ENCODE measurements at regions not wholly inside any gene's neighbourhood (a gene's known extent, or its start where the extent isn't known, plus 50 kb on each side); places are given as distances from the start of the nearest gene placed in this dataset.

DNA sequence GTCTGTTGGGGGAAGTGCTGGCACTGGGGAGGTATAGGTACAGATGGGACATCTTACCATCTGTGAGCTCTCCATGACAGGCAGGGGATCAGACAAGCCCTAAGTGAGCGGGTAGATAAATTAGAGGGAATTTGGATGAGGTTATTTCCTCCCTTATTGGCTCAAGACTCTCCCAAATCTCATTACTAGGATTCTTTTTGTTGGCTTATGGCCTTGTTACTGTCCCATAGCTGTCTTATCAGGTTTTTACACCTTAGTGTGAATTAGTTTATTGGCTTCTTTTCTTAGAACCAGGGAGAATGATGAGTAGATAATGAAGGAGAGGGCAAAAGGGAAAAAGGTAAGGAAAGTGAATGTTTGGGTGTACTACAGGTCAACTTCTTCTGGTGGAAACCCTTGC is 191.1 kb upstream of the PRICKLE1 start:
- Mint-ChIP-seq H3K4me1 (peaks cover 8% of the 10 kb centered on the region), H3K27me3 (ENCODE audit: insufficient read depth, low read depth) (peaks cover 2% of the 10 kb centered on the region), H3K4me3 (no peak overlapping the region), H3K27ac (no peak overlapping the region), H3K9me3 (no peaks in the 10 kb centered on the region), H3K36me3 (no peaks in the 10 kb centered on the region)
- H3K79me2 ChIP-seq (ENCODE audit: low read depth) = no peaks in the 10 kb centered on the region
- TF ChIP-seq EZH2 (IDR thresholded peaks at IDR 0.05) (no peak), EZH2phosphoT487 (IDR thresholded peaks at IDR 0.05) (no peak), CTCF (IDR thresholded peaks at IDR 0.05) (no peak)
- H3K27ac ChIP-seq = no peak overlapping the region
- H3K9me3 ChIP-seq (ENCODE audit: low read depth) = no peaks in the 10 kb centered on the region
- H3K36me3 ChIP-seq = no peaks in the 10 kb centered on the region
- no peak overlapping the region for H3K4me3 ChIP-seq
- no peak overlapping the region for H2AFZ ChIP-seq (replicated peaks)
- no peak overlapping the region for H3K4me2 ChIP-seq
- no peaks in the 10 kb centered on the region for H3K27me3 ChIP-seq
- H3K4me1 ChIP-seq = no peaks in the 10 kb centered on the region
- no peak for DNase-seq (ENCODE audit: low spot score)
- no peak overlapping the region for H3K9ac ChIP-seq
- H4K20me1 ChIP-seq (ENCODE audit: low read depth) = no peaks in the 10 kb centered on the region
- H3F3A ChIP-seq (ENCODE audit: low read depth) = no peaks in the 10 kb centered on the region

- Histone ChIP-seq H3K4me1 (no peaks in the 10 kb centered on the region), H3F3A (ENCODE audit: low read depth) (no peaks in the 10 kb centered on the region), H3K27me3 (no peaks in the 10 kb centered on the region), H3K9ac (no peak overlapping the region), H3K36me3 (no peaks in the 10 kb centered on the region), H2AFZ (replicated peaks) (no peak overlapping the region), H3K9me3 (ENCODE audit: low read depth) (no peaks in the 10 kb centered on the region), H3K27ac (no peak overlapping the region), H4K20me1 (ENCODE audit: low read depth) (no peaks in the 10 kb centered on the region), H3K79me2 (ENCODE audit: low read depth) (no peaks in the 10 kb centered on the region), H3K4me2 (no peak overlapping the region), H3K4me3 (no peak overlapping the region)
- Mint-ChIP-seq H3K9me3 (no peaks in the 10 kb centered on the region), H3K4me1 (peaks cover 3% of the 10 kb centered on the region), H3K4me3 (no peak overlapping the region), H3K27ac (no peak overlapping the region), H3K27me3 (ENCODE audit: insufficient read depth, low read depth) (peaks cover 2% of the 10 kb centered on the region), H3K36me3 (no peaks in the 10 kb centered on the region)
- TF ChIP-seq EZH2 (IDR thresholded peaks at IDR 0.05) (no peak), EZH2phosphoT487 (IDR thresholded peaks at IDR 0.05) (no peak), CTCF (IDR thresholded peaks at IDR 0.05) (no peak)
- no peak for DNase-seq (ENCODE audit: low spot score)
These were observed 189.8 kb upstream of the PRICKLE1 start for GRCh38 chr12:42779186-42779859.

GRCh38 chr12:42776396-42776795 is 186.8 kb upstream of the PRICKLE1 start:
- Histone ChIP-seq H3K27ac (no peak overlapping the region), H3K4me3 (no peak overlapping the region), H3K27me3 (no peaks in the 10 kb centered on the region), H4K20me1 (ENCODE audit: low read depth) (no peaks in the 10 kb centered on the region), H3K36me3 (no peaks in the 10 kb centered on the region), H3K4me1 (no peaks in the 10 kb centered on the region), H2AFZ (replicated peaks) (no peak overlapping the region), H3K4me2 (no peak overlapping the region), H3K9ac (no peak overlapping the region), H3K79me2 (ENCODE audit: low read depth) (no peaks in the 10 kb centered on the region), H3F3A (ENCODE audit: low read depth) (no peaks in the 10 kb centered on the region), H3K9me3 (ENCODE audit: low read depth) (no peaks in the 10 kb centered on the region)
- peaks cover 2% of the 10 kb centered on the region for H3K27me3 Mint-ChIP-seq (ENCODE audit: insufficient read depth, low read depth)
- no peak for TF ChIP-seq CTCF (IDR thresholded peaks at IDR 0.05)
- no peak for TF ChIP-seq EZH2phosphoT487 (IDR thresholded peaks at IDR 0.05)
- no peak for TF ChIP-seq EZH2 (IDR thresholded peaks at IDR 0.05)
- DNase-seq (ENCODE audit: low spot score) = no peak
- peaks cover 9% of the 10 kb centered on the region for H3K9me3 Mint-ChIP-seq
- no peak overlapping the region for H3K4me3 Mint-ChIP-seq
- H3K4me1 Mint-ChIP-seq = peaks cover 3% of the 10 kb centered on the region
- no peaks in the 10 kb centered on the region for H3K36me3 Mint-ChIP-seq
- H3K27ac Mint-ChIP-seq = no peak overlapping the region
